Osteoblast (primary cell): ENCODE measurements at regions not wholly inside any gene's neighbourhood (a gene's known extent, or its start where the extent isn't known, plus 50 kb on each side); places are given as distances from the start of the nearest gene placed in this dataset.
"Not testable (repeated sequence)": the region's sequence is repeated elsewhere in the genome, so short reads cannot be mapped to it uniquely, and the experiment has no call there.

Source experiments
- DNase-seq: peaks from one replicate; pipeline ENCODE4 v3.0.0; 2011; ENCODE audit warnings: low spot score, mixed read lengths; ENCODE audit not compliant: insufficient read length; ENCODE audit errors: missing footprints
- H2AFZ ChIP-seq: 2 replicates; pipeline ENCODE4 v1.6.0; 2011; ENCODE audit warnings: mild to moderate bottlenecking, low read length
- H3K27ac ChIP-seq: 2 replicates; pipeline ENCODE4 v1.5.1; 2011; ENCODE audit warnings: mild to moderate bottlenecking, low read depth, low read length, moderate library complexity
- H3K27me3 ChIP-seq: 2 replicates; pipeline ENCODE4 v1.6.0; 2012; ENCODE audit warnings: mild to moderate bottlenecking, control low read depth, inconsistent platforms, low read length, moderate library complexity; ENCODE audit not compliant: insufficient read depth
- H3K36me3 ChIP-seq: 2 replicates; pipeline ENCODE4 v1.5.1; 2011; ENCODE audit warnings: mild to moderate bottlenecking, low read length, control low read depth, moderate library complexity; ENCODE audit not compliant: insufficient read depth
- H3K4me1 ChIP-seq: 2 replicates; pipeline ENCODE4 v1.5.1; 2011; ENCODE audit warnings: mild to moderate bottlenecking, low read length, control low read depth, moderate library complexity; ENCODE audit not compliant: insufficient read depth
- H3K4me2 ChIP-seq: 2 replicates; pipeline ENCODE4 v1.6.0; 2011; ENCODE audit warnings: mild to moderate bottlenecking, low read length; ENCODE audit not compliant: insufficient read depth
- H3K4me3 ChIP-seq: fragments of 200-600 bp; sonication (generic); 3 replicates; pipeline ENCODE4 v1.5.1; 2012; ENCODE audit warnings: mild to moderate bottlenecking, low read length, inconsistent platforms; ENCODE audit not compliant: insufficient read depth
- H3K79me2 ChIP-seq: 2 replicates; pipeline ENCODE4 v1.6.0; 2012; ENCODE audit warnings: mild to moderate bottlenecking, low read length, control low read depth, inconsistent platforms; ENCODE audit not compliant: insufficient read depth
- H3K9me3 ChIP-seq: 2 replicates; pipeline ENCODE4 v1.5.1; 2011; ENCODE audit warnings: low read depth, low read length, control low read depth
- H4K20me1 ChIP-seq: 2 replicates; pipeline ENCODE4 v1.6.0; 2012; ENCODE audit warnings: mild to moderate bottlenecking, low read length, control low read depth; ENCODE audit not compliant: insufficient read depth
- CTCF ChIP-seq: IDR thresholded peaks from 2 replicates; pipeline ENCODE4 v1.5.1; 2011; ENCODE audit warnings: mild to moderate bottlenecking, low read depth, low read length, moderate library complexity; ENCODE audit errors: extremely low read depth

- Histone ChIP-seq H3K27ac (peak overlapping the region; percentile 82), H3K4me1 (peaks cover 24% of the 10 kb centered on the region), H3K4me2 (peak overlapping the region; percentile 40)
- H3K4me3 ChIP-seq, H3K79me2 ChIP-seq, H4K20me1 ChIP-seq, H3K27me3 ChIP-seq, DNase-seq, H2AFZ ChIP-seq, H3K9me3 ChIP-seq, H3K36me3 ChIP-seq: not testable (repeated sequence)
These were observed 350.3 kb downstream of the ANAPC1 start for GRCh38 chr2:111533557-111534247.

- peak overlapping the region; percentile 34 for H3K4me2 ChIP-seq
- peak overlapping the region; percentile 71 for H2AFZ ChIP-seq
- TF ChIP-seq CTCF = no peak
- H3K36me3 ChIP-seq = no peaks in the 10 kb centered on the region
- peak overlapping the region; percentile 69 for H3K27ac ChIP-seq
- peak; percentile 55 for DNase-seq
- H3K27me3 ChIP-seq = no peaks in the 10 kb centered on the region
- peaks cover 24% of the 10 kb centered on the region for H3K4me1 ChIP-seq
- H4K20me1 ChIP-seq = no peaks in the 10 kb centered on the region
- H3K79me2 ChIP-seq = no peaks in the 10 kb centered on the region
- no peaks in the 10 kb centered on the region for H3K9me3 ChIP-seq
- no peak overlapping the region for H3K4me3 ChIP-seq
These were observed 349.1 kb downstream of the ANAPC1 start for GRCh38 chr2:111534910-111535352.

GRCh38 chr2:111535404-111535803, 348.6 kb downstream of the ANAPC1 start:
- H3K27ac ChIP-seq = peak overlapping the region; percentile 69
- DNase-seq = no peak
- H3K27me3 ChIP-seq = no peaks in the 10 kb centered on the region
- peaks cover 24% of the 10 kb centered on the region for H3K4me1 ChIP-seq
- H4K20me1 ChIP-seq = no peaks in the 10 kb centered on the region
- no peak overlapping the region for H3K4me3 ChIP-seq
- H3K4me2 ChIP-seq = peak overlapping the region; percentile 34
- no peaks in the 10 kb centered on the region for H3K79me2 ChIP-seq
- peak overlapping the region; percentile 71 for H2AFZ ChIP-seq
- TF ChIP-seq CTCF = no peak
- no peaks in the 10 kb centered on the region for H3K9me3 ChIP-seq
- no peaks in the 10 kb centered on the region for H3K36me3 ChIP-seq

- no peaks in the 10 kb centered on the region for H3K36me3 ChIP-seq
- H3K9me3 ChIP-seq = no peaks in the 10 kb centered on the region
- peaks cover 24% of the 10 kb centered on the region for H3K4me1 ChIP-seq
- H3K4me2 ChIP-seq = no peak overlapping the region
- H3K4me3 ChIP-seq = no peak overlapping the region
- no peak for TF ChIP-seq CTCF
- DNase-seq = no peak
- no peaks in the 10 kb centered on the region for H3K27me3 ChIP-seq
- H3K79me2 ChIP-seq = no peaks in the 10 kb centered on the region
- no peak overlapping the region for H2AFZ ChIP-seq
- no peaks in the 10 kb centered on the region for H4K20me1 ChIP-seq
- no peak overlapping the region for H3K27ac ChIP-seq
These were observed 346.8 kb downstream of the ANAPC1 start for GRCh38 chr2:111537078-111537655.

- H3K4me3 ChIP-seq, H3K9me3 ChIP-seq, H3K27me3 ChIP-seq, H3K4me1 ChIP-seq, H3K27ac ChIP-seq, H2AFZ ChIP-seq, H3K4me2 ChIP-seq, DNase-seq, H3K36me3 ChIP-seq, H4K20me1 ChIP-seq, H3K79me2 ChIP-seq: not testable (repeated sequence)
These were observed 344.0 kb downstream of the ANAPC1 start for GRCh38 chr2:111539991-111540390.

GRCh38 chr2:111542120-111542774, 341.7 kb downstream of the ANAPC1 start:
- not testable (repeated sequence) for H2AFZ ChIP-seq, H3K27ac ChIP-seq, H4K20me1 ChIP-seq, H3K4me1 ChIP-seq, H3K36me3 ChIP-seq, H3K27me3 ChIP-seq, H3K4me3 ChIP-seq, H3K4me2 ChIP-seq, H3K9me3 ChIP-seq, H3K79me2 ChIP-seq, DNase-seq
